Brain microvascular endothelial cell (primary cell): ENCODE measurements at regions not wholly inside any gene's neighbourhood (a gene's known extent, or its start where the extent isn't known, plus 50 kb on each side); places are given as distances from the start of the nearest gene placed in this dataset.

Source experiments
- DNase-seq: peaks from one replicate; pipeline ENCODE4 v3.0.0-alpha.2; 2020
- H3K27ac ChIP-seq: fragments of 250-450 bp; sonication (Bioruptor Pico); 2 replicates; pipeline ENCODE4 v1.5.1; 2020; ENCODE audit warnings: mild to moderate bottlenecking, moderate library complexity
- H3K27me3 ChIP-seq: fragments of 250-450 bp; sonication (Bioruptor Pico); replicated peaks from 2 replicates; pipeline ENCODE4 v1.5.1; 2020; ENCODE audit warnings: mild to moderate bottlenecking
- H3K36me3 ChIP-seq: fragments of 250-450 bp; sonication (Bioruptor Pico); replicated peaks from 2 replicates; pipeline ENCODE4 v1.5.1; 2020; ENCODE audit warnings: mild to moderate bottlenecking
- H3K4me3 ChIP-seq: 2 replicates; pipeline ENCODE4 v1.5.1; 2011; ENCODE audit warnings: low read depth, mild to moderate bottlenecking, control low read depth, low read length, moderate library complexity
- in situ Hi-C: cut with HindIII; loops from 2 replicates; pipeline ENCODE4 v1.10.0; 2017; ENCODE audit warnings: low sequenced_read_pairs, low pct_ligation_motif_present
- TF ChIP-seq, protein P1 (sequence below): IDR thresholded peaks from 2 replicates; pipeline ENCODE4 v1.5.1; 2011; ENCODE audit warnings: low read depth, mild to moderate bottlenecking, moderate library complexity, low read length, control low read depth, inconsistent platforms; ENCODE audit errors: missing control alignments

DNA sequence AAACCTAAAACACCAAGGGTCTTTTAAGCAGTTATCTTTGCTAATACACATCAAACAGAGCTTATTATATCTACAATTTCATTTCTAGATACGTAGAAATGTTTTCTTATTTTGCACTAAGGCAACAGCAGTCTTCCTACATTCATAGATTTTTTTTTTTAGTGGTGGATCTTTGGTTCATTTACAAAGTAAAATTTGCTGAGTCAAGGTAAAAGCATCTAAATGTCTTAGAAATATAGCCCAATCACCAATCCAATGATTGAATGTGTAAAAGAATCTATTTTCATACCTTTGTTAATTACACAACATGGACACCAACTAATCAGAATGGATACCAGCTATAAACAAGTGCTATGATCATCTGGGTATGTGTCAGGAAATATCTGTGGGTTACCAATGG, 272.2 kb upstream of the TMPO start:
- no peaks in the 10 kb centered on the region for H3K27me3 ChIP-seq
- no peak overlapping the region for H3K4me3 ChIP-seq
- no peak overlapping the region for H3K27ac ChIP-seq
- no peaks in the 10 kb centered on the region for H3K36me3 ChIP-seq
- in situ Hi-C loops: no loop called here
- DNase-seq: no peak
- TF ChIP-seq, protein P1, sequence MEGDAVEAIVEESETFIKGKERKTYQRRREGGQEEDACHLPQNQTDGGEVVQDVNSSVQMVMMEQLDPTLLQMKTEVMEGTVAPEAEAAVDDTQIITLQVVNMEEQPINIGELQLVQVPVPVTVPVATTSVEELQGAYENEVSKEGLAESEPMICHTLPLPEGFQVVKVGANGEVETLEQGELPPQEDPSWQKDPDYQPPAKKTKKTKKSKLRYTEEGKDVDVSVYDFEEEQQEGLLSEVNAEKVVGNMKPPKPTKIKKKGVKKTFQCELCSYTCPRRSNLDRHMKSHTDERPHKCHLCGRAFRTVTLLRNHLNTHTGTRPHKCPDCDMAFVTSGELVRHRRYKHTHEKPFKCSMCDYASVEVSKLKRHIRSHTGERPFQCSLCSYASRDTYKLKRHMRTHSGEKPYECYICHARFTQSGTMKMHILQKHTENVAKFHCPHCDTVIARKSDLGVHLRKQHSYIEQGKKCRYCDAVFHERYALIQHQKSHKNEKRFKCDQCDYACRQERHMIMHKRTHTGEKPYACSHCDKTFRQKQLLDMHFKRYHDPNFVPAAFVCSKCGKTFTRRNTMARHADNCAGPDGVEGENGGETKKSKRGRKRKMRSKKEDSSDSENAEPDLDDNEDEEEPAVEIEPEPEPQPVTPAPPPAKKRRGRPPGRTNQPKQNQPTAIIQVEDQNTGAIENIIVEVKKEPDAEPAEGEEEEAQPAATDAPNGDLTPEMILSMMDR: no peak

DNA sequence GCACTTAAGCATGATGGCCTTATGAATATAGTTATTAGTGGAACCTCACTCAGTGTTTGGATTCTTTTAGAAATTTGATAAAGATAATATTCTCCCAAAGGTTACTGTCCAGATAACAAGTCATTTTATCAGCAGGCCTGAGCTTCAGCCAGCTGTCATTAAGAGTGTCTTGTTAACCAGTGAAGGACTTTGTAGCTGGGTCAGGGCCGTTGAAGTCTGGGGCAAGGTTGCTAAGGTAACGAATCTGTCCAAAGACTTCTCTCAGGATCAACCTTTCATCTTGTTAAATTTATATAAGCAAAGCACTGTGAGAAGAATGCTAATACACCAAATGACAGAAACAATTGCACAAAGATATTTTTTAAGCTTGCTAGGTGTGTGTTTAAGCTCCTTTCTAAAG, 271.3 kb upstream of the TMPO start:
- Histone ChIP-seq H3K27ac (no peak overlapping the region), H3K27me3 (no peaks in the 10 kb centered on the region), H3K36me3 (no peaks in the 10 kb centered on the region), H3K4me3 (no peak overlapping the region)
- in situ Hi-C loops: no loop called here
- TF ChIP-seq, protein P1: no peak
- DNase-seq: no peak

DNA sequence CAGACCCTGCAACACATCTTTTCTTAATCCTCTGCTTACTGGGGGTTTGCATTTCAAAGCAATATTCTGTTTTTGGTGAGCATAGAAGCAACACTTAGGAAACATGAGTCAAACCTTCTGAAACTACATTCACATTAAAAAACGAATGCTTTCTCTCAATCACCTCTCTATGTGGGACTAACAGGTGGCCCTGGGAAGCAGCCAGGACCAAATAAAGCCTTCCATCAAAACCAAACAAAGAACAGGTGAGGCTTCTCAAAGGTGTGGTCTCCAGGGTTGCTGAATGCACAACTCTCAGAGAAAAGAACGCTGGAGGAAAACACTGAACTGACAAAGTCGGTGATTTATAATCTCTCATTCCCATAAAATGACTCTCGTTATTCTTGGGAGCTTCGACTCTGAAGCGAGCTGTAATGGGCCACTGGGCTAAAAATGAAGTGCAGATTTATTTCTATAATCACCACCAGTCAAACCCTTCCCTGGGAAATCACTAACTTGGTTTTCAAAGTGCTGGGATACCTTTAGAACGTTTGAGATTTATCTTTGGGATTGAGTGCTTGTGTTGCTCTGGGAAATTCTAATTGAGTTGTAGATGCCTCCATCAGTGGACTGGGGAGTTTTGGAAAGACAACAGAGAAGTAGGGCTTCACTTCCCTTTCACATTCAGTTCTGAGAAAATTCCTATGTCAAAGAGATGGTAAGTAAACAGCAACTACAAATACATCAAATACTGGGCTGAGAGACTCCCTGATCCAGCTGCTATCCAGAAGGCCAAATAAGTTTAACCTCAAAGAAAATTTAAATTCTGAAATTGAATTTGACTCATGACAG, 262.0 kb upstream of the TMPO start:
- TF ChIP-seq, protein P1: no peak
- Histone ChIP-seq H3K4me3 (no peak overlapping the region), H3K36me3 (no peaks in the 10 kb centered on the region), H3K27me3 (no peaks in the 10 kb centered on the region), H3K27ac (no peak overlapping the region)
- no peak for DNase-seq
- in situ Hi-C loops: no loop called here

DNA sequence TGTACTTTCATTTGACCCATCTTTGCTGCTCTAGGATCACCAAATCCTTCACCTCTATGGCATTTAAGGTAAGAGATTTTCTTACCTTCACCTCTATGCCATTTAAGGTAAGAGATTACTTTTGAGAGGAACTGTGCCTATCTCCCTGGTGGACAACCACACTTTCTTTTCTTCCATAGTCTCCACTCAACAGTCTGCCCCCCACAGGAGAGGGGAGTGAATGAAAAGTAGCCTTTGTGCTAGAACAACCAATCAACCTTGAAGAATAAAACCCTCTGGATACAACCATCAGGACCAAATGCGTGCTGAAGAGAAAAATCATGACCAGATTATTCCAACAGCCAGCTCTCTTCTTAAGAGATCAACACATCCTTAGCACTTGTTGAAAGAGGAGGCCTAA, 258.6 kb upstream of the TMPO start:
- Histone ChIP-seq H3K4me3 (no peak overlapping the region), H3K27ac (no peak overlapping the region), H3K36me3 (no peaks in the 10 kb centered on the region), H3K27me3 (no peaks in the 10 kb centered on the region)
- TF ChIP-seq, protein P1: no peak
- in situ Hi-C loops: no loop called here
- DNase-seq: no peak

- no peaks in the 10 kb centered on the region for H3K27me3 ChIP-seq
- in situ Hi-C loops: no loop called here
- no peak overlapping the region for H3K4me3 ChIP-seq
- H3K27ac ChIP-seq: no peak overlapping the region
- no peaks in the 10 kb centered on the region for H3K36me3 ChIP-seq
- TF ChIP-seq, protein P1: no peak
- DNase-seq: no peak
Observed at GRCh38 chr12:98259693-98260092, 255.7 kb upstream of the TMPO start.

DNA sequence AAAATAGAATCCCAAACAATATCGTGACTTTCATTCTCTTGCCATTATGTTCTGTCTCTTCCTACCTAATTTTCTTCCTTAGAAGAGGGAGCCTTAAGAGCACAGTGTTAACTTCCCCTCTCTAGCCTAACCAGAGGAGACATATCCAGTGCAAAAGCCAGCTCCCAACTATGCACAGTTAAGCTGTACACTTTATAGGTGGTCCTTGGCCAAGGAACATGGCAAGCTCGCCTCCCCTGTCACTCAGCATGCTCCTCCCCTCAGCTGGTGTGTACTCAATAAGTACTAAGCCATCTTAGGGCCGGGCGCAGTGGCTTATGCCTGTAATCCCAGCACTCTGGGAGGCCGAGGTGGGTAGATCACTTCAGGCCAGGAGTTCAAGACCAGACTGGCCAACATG, 255.1 kb upstream of the TMPO start:
- in situ Hi-C loops: no loop called here
- H3K36me3 ChIP-seq: no peaks in the 10 kb centered on the region
- DNase-seq: no peak
- H3K27ac ChIP-seq: no peak overlapping the region
- H3K4me3 ChIP-seq: no peak overlapping the region
- H3K27me3 ChIP-seq: no peaks in the 10 kb centered on the region
- TF ChIP-seq, protein P1: no peak
